Neural crest cell (in vitro differentiated cells): ENCODE measurements at regions not wholly inside any gene's neighbourhood (a gene's known extent, or its start where the extent isn't known, plus 50 kb on each side); places are given as distances from the start of the nearest gene placed in this dataset.

ENCODE experiments used
- DNase-seq: peaks from one replicate; pipeline ENCODE4 v3.0.0; 2021; ENCODE audit warnings: low read depth, mixed read lengths, low spot score
- H3K27ac Mint-ChIP-seq: one replicate; pipeline ENCODE4 v1.8.0; 2021; ENCODE audit warnings: mild to moderate bottlenecking, mixed read lengths; ENCODE audit not compliant: unreplicated experiment
- H3K27me3 Mint-ChIP-seq: 2 replicates; pipeline ENCODE4 v1.8.0; 2021; ENCODE audit warnings: low read depth, mild to moderate bottlenecking, mixed read lengths
- H3K36me3 Mint-ChIP-seq: 2 replicates; pipeline ENCODE4 v1.8.0; 2021; ENCODE audit warnings: low read depth, mild to moderate bottlenecking, mixed read lengths
- H3K4me1 Mint-ChIP-seq: 2 replicates; pipeline ENCODE4 v1.8.0; 2021; ENCODE audit warnings: mixed read lengths
- H3K4me3 Mint-ChIP-seq: one replicate; pipeline ENCODE4 v1.8.0; 2021; ENCODE audit warnings: mild to moderate bottlenecking, mixed read lengths
- H3K9me3 Mint-ChIP-seq: 2 replicates; pipeline ENCODE4 v1.8.0; 2021; ENCODE audit warnings: mixed read lengths
- TF ChIP-seq, protein P1 (sequence below): fragments of 200-600 bp; sonication (generic); conservative IDR thresholded peaks from 2 replicates; pipeline ENCODE4 v1.5.0; 2021; ENCODE audit warnings: antibody characterized with exemption, mild to moderate bottlenecking

DNA sequence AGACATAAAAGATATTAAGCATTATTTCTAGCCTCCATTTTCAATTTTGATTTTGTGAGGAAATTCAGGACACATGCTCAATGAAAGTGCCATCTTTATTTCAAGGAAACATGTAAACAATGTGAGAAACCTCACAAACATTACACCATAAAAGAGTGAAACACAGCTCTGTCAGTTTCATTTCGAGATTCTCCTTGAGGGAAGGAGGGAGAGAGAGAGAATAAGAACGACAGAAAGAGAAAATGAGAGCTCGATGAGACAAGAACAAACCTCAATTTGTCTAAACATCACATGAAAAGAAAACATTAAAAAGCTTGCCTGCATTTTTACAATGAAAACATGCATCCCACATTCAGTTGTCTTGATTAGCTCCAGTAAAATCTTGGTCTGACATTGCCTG is 553.5 kb upstream of the MEF2C start:
- Mint-ChIP-seq H3K36me3 (no peaks in the 10 kb centered on the region), H3K4me1 (no peaks in the 10 kb centered on the region), H3K27ac (no peak overlapping the region), H3K9me3 (no peaks in the 10 kb centered on the region), H3K27me3 (no peaks in the 10 kb centered on the region), H3K4me3 (no peak overlapping the region)
- TF ChIP-seq, protein P1, sequence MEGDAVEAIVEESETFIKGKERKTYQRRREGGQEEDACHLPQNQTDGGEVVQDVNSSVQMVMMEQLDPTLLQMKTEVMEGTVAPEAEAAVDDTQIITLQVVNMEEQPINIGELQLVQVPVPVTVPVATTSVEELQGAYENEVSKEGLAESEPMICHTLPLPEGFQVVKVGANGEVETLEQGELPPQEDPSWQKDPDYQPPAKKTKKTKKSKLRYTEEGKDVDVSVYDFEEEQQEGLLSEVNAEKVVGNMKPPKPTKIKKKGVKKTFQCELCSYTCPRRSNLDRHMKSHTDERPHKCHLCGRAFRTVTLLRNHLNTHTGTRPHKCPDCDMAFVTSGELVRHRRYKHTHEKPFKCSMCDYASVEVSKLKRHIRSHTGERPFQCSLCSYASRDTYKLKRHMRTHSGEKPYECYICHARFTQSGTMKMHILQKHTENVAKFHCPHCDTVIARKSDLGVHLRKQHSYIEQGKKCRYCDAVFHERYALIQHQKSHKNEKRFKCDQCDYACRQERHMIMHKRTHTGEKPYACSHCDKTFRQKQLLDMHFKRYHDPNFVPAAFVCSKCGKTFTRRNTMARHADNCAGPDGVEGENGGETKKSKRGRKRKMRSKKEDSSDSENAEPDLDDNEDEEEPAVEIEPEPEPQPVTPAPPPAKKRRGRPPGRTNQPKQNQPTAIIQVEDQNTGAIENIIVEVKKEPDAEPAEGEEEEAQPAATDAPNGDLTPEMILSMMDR = no peak
- no peak for DNase-seq

DNA sequence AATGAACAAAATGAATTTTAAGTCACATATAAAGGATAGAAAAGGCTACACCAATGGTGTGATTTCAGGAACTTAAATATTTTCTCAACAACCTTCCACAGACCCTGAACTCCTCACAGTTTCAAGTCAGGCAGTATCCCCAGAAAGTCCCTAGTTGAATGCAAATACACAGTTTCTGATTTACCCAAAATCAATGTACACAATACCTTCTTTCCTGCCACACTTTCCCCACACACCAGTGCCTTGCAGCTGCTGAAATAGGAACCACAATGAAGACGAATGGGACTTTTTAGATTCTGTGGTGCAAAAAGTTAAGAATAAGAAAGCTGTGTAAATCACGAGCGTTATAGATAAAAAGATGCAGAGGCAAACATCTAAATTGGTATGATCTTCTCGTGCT is 552.4 kb upstream of the MEF2C start:
- TF ChIP-seq, protein P1 = no peak
- Mint-ChIP-seq H3K27me3 (no peaks in the 10 kb centered on the region), H3K4me3 (no peak overlapping the region), H3K36me3 (no peaks in the 10 kb centered on the region), H3K27ac (no peak overlapping the region), H3K4me1 (no peaks in the 10 kb centered on the region), H3K9me3 (no peaks in the 10 kb centered on the region)
- no peak for DNase-seq

DNA sequence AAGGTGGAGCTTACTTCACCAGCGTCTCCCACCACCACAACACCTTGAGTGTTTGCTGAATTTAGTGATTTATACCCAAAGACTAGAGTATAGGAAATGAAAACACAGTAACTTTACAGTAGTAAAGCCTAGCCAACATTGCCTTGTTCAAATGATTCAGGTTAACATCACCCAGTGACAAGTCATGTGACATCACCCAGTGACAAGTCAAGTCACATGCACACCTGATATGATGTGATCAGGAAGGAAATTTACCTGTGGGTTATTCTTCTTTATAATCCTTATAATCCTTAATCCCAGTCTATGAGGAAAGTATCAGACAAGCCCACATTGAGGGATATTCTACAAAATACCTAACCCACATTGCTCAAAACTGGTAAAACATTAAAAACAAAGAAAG is 545.6 kb upstream of the MEF2C start:
- H3K4me3 Mint-ChIP-seq = no peak overlapping the region
- no peaks in the 10 kb centered on the region for H3K27me3 Mint-ChIP-seq

DNA sequence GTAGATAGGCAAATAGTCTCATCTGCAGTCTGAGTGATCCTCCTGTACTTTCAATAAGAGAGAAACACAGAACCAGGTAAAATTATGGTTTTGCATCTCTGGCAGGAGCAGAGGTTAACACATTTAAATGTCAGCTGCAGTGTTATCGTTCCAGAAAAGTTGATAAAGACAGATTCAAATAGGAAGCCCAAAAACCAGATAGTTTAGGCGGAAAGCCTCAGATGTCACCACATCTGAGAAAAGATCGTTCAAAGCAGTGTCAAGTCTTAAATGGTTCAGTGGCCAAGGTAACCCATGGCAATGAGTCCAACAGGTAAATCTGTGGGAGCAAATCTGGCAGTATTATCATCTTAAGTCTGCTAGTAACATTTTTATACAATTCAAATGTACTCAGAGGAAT is 542.1 kb upstream of the MEF2C start:
- H3K4me1 Mint-ChIP-seq = peaks cover 6% of the 10 kb centered on the region
- TF ChIP-seq, protein P1 = no peak
- no peak overlapping the region for H3K4me3 Mint-ChIP-seq
- H3K27ac Mint-ChIP-seq = no peak overlapping the region
- DNase-seq = no peak
- H3K36me3 Mint-ChIP-seq = peaks cover 4% of the 10 kb centered on the region
- no peaks in the 10 kb centered on the region for H3K27me3 Mint-ChIP-seq
- H3K9me3 Mint-ChIP-seq = peaks cover 7% of the 10 kb centered on the region

More for the DNA sequence above, 545.6 kb upstream of the MEF2C start:
- TF ChIP-seq, protein P1 = no peak
- no peak overlapping the region for H3K27ac Mint-ChIP-seq
- DNase-seq = no peak
- no peaks in the 10 kb centered on the region for H3K9me3 Mint-ChIP-seq
- H3K4me1 Mint-ChIP-seq = no peaks in the 10 kb centered on the region
- no peaks in the 10 kb centered on the region for H3K36me3 Mint-ChIP-seq

DNA sequence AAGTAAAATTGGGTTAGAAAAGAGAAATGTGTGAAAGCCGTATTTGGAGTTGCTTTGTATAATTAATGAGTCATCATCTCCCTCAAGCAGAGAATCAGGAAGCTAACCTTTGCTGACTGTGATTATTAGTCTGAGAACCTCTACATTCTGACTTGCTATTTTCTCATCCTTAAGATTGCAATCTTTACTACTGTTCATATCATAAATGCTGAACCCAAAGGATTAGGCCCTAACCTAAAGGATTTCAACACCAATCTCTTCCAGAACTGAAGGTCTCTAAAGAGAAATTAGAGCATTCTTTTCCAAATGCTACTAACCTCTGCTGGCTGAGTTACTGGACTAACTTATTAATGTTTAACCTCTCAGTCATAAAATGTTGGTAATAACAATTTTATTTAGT is 538.1 kb upstream of the MEF2C start:
- peaks cover 9% of the 10 kb centered on the region for H3K9me3 Mint-ChIP-seq
- no peaks in the 10 kb centered on the region for H3K27me3 Mint-ChIP-seq
- peaks cover 6% of the 10 kb centered on the region for H3K4me1 Mint-ChIP-seq
- TF ChIP-seq, protein P1 = no peak
- H3K4me3 Mint-ChIP-seq = no peak overlapping the region
- peaks cover 4% of the 10 kb centered on the region for H3K36me3 Mint-ChIP-seq
- no peak overlapping the region for H3K27ac Mint-ChIP-seq
- no peak for DNase-seq
